ENCODE measurements at regions not wholly inside any gene's neighbourhood (a gene's known extent, or its start where the extent isn't known, plus 50 kb on each side); places are given as distances from the start of the nearest gene placed in this dataset.

DNA sequence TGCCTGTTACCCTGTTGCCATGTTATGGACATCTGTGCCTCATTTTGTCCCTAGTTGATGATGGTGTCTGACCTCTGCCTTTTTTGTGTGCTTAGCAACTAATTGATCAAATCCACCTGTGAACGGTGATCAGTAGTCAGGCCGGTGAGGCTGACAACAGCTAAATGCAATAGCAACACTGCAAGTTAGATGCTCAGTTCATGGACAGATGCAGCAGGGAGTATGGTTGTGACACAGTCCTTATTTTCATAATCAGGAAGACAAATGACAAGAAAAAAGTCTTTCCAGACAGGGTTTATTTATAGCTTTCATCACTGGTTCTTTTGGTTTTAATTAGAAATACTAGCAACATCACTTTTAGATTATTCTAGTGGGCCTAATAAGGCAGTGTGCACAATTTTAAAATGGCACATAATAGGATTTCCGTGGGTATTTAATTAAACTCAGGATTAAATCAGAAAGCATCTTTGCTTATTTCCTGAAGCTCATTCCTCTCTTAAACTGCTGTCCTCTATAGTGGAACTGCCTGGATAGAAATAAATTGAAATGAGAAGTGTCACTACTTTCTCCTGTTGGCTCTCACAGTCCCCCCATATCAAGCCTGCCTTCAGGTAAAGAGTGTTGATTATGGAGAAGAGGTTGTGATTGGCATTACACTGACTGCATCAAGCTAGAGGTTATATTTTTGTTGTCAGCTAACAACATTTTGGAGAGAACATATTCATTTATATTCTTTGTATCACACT, 281.1 kb upstream of the NAV3 start:
- Mint-ChIP-seq H3K9me3 (no peaks in the 10 kb centered on the region), H3K27me3 (ENCODE audit: low read depth) (no peaks in the 10 kb centered on the region), H3K4me1 (ENCODE audit: low read depth) (peaks cover 3% of the 10 kb centered on the region), H3K27ac (no peak overlapping the region), H3K4me3 (no peak overlapping the region), H3K36me3 (ENCODE audit: low read depth) (no peaks in the 10 kb centered on the region)

DNA sequence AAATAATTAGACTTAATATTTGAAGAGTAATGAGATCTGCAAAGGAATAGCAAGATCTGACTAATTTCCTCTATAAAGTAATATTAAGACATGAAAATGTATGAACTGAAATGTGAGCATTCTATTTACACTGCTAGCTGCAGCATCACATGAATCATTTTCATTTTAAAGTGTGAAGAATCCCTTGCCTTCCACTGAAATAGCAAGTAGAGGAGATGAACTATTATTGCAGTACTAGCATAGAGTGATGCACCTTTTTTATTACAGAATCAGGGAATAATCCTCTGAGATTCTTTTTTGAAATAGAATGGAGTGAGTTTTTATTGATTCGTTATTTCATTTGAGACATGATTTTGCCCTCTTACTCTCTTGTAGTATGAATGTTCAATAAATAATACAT, 281.9 kb upstream of the NAV3 start:
- Mint-ChIP-seq H3K4me1 (ENCODE audit: low read depth) (peaks cover under 1% of the 10 kb centered on the region), H3K36me3 (ENCODE audit: low read depth) (no peaks in the 10 kb centered on the region), H3K4me3 (no peak overlapping the region), H3K27ac (no peak overlapping the region), H3K9me3 (peaks cover 6% of the 10 kb centered on the region), H3K27me3 (ENCODE audit: low read depth) (no peaks in the 10 kb centered on the region)

DNA sequence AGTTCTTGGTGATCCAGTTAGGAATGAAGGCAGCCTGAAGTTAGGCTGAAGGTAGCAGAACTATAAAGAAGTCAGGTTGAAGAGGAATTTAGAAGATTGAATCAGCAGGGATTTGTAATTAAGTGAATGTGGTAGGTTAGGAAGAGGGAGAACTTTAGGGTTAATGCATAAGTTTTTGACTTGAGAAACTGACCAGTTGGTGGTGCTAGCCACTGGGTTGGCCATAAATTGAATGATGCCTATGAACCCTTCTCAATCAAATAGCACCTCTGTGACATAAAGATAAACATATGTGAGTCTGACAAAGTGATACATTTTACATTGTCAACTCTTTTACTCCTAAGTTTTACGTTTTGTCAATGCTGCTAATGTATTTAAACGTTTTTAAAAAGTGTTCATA, 290.6 kb upstream of the NAV3 start:
- Mint-ChIP-seq H3K36me3 (ENCODE audit: low read depth) (no peaks in the 10 kb centered on the region), H3K9me3 (peaks cover 14% of the 10 kb centered on the region), H3K4me3 (no peak overlapping the region), H3K27me3 (ENCODE audit: low read depth) (no peaks in the 10 kb centered on the region), H3K27ac (no peak overlapping the region), H3K4me1 (ENCODE audit: low read depth) (no peaks in the 10 kb centered on the region)

DNA sequence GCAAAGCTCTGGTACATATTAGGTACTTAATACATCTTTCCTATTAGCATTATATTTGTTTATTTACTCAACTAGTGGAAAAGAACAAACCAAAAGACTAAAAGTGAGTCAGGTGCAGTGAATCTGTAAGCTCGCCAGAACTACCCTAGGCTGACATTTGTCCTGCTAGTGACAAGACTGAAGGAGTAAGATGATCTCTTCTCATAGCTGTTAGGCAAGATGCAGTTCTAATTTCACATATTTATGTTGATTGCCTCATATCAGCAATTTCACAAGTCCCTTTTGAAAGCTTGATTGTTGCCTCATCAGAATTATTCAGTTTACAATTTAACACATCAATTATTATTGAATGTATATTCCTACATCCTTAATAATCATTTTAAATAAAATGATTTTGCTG, 293.0 kb upstream of the NAV3 start:
- peaks cover 4% of the 10 kb centered on the region for H3K9me3 Mint-ChIP-seq
- no peaks in the 10 kb centered on the region for H3K4me1 Mint-ChIP-seq (ENCODE audit: low read depth)
- no peak overlapping the region for H3K27ac Mint-ChIP-seq
- no peak overlapping the region for H3K4me3 Mint-ChIP-seq
- H3K36me3 Mint-ChIP-seq (ENCODE audit: low read depth): no peaks in the 10 kb centered on the region
- H3K27me3 Mint-ChIP-seq (ENCODE audit: low read depth): no peaks in the 10 kb centered on the region

DNA sequence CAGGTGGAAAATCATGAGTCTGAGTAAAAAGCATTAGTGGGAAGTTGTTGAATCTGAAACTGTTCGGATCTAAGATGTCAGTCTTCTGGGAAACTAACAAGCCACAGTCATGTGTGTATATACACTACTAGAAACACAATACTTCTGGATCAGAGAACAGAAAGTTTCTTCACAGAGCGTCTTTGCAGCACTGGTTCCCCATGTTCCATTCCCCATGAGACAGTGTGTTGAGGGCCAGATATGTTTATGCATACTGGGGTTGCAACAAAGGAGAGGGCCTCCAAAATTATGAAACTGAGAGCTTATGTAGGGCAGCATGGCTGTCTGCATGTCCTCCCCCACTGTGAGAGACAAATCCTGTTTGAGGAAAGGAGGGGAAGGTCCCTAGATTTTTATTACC, 295.0 kb upstream of the NAV3 start:
- no peaks in the 10 kb centered on the region for H3K4me1 Mint-ChIP-seq (ENCODE audit: low read depth)
- no peak overlapping the region for H3K27ac Mint-ChIP-seq
- peaks cover 4% of the 10 kb centered on the region for H3K9me3 Mint-ChIP-seq
- H3K4me3 Mint-ChIP-seq: no peak overlapping the region
- H3K36me3 Mint-ChIP-seq (ENCODE audit: low read depth): no peaks in the 10 kb centered on the region
- no peaks in the 10 kb centered on the region for H3K27me3 Mint-ChIP-seq (ENCODE audit: low read depth)

DNA sequence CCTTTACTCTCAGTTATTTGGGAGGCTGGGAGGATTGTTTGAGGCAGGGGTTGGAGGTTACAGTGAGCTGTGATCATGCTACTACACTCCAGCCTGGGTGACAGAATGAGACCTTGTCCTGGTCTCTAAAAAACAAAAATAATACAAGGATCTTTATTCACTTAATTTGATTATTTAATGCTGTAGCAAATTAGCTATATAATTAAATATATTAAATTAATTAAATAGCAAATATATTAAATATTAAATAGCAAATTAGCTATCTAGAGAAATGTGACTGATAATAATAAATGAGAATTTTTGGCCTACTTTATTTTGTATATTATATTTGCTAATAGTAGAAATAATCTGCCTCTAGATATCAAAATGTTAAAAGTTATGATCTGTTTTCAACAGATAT, 298.8 kb upstream of the NAV3 start:
- Mint-ChIP-seq H3K4me3 (no peak overlapping the region), H3K27me3 (ENCODE audit: low read depth) (no peaks in the 10 kb centered on the region), H3K9me3 (peaks cover 13% of the 10 kb centered on the region), H3K4me1 (ENCODE audit: low read depth) (no peaks in the 10 kb centered on the region), H3K27ac (no peak overlapping the region), H3K36me3 (ENCODE audit: low read depth) (no peaks in the 10 kb centered on the region)

DNA sequence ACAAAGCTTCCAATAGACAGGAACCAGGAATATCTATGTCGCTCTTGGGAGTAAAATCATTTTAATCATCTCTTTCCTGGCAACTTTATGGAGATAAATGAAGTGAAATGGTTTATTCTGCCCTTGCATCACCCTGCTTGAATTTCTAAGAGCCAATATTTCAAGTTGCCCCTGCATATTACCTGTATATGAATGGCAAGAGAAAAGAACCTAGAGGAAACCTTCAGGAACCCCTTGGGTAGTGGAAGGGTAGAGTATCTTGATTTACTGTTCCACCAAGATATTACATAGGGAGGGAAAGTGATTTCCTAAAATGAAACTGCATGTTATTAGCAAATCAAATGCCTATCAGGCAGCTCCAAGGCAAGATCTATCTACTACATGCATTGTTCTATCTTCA, 308.4 kb upstream of the NAV3 start:
- no peak overlapping the region for H3K4me3 Mint-ChIP-seq
- H3K9me3 Mint-ChIP-seq: peaks cover 15% of the 10 kb centered on the region
- no peaks in the 10 kb centered on the region for H3K4me1 Mint-ChIP-seq (ENCODE audit: low read depth)
- H3K36me3 Mint-ChIP-seq (ENCODE audit: low read depth): no peaks in the 10 kb centered on the region
- no peaks in the 10 kb centered on the region for H3K27me3 Mint-ChIP-seq (ENCODE audit: low read depth)
- no peak overlapping the region for H3K27ac Mint-ChIP-seq

DNA sequence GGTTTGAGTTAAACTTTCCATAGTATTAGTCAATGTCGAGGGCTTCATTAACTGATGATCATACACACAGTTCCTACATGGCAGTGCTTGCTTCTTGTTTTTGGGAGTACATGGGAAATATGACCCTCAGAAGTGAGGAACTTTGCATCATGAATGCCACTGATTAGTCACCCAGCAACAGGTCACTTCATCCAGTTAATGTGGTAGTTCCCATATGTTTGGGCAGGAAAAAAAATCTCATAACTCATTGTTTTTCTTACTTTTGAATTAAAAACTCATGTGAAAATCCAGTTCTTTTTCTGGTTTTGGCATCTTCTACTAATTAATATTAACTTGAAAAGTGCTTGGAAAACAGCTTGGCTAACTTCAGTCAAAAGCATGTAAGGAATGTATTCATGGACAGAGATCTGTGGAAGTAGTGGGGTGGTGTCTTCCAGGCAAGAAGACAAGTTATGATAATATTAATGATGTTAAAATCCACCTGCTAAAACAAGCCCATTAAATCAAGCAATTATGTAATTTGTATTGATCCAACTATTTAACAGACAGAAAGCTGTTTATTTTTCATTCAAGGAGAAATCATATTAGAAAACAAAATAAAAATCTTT, 309.1 kb upstream of the NAV3 start:
- Mint-ChIP-seq H3K27ac (no peak overlapping the region), H3K9me3 (peaks cover 12% of the 10 kb centered on the region), H3K27me3 (ENCODE audit: low read depth) (no peaks in the 10 kb centered on the region), H3K4me1 (ENCODE audit: low read depth) (no peaks in the 10 kb centered on the region), H3K4me3 (no peak overlapping the region), H3K36me3 (ENCODE audit: low read depth) (no peaks in the 10 kb centered on the region)

DNA sequence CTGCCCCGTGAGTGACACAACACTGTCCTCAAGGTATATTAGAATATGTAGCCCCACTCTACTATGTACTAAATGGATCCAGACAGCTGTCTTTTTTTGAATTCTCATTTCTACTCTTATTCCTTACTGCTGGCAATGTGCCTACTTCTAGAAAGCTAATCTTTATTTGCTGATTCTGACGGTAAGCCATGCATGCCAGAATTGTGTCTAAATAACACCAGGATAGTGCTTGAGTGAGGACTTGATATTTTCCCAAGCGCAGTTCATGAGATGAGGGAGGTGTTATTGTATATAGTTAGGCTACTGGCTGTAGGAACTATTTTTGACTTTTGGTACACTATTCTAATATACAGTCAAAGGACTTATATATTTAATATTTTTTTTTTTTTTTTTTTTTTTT, 316.2 kb upstream of the NAV3 start:
- no peaks in the 10 kb centered on the region for H3K9me3 Mint-ChIP-seq
- H3K4me3 Mint-ChIP-seq: no peak overlapping the region
- no peaks in the 10 kb centered on the region for H3K36me3 Mint-ChIP-seq (ENCODE audit: low read depth)

DNA sequence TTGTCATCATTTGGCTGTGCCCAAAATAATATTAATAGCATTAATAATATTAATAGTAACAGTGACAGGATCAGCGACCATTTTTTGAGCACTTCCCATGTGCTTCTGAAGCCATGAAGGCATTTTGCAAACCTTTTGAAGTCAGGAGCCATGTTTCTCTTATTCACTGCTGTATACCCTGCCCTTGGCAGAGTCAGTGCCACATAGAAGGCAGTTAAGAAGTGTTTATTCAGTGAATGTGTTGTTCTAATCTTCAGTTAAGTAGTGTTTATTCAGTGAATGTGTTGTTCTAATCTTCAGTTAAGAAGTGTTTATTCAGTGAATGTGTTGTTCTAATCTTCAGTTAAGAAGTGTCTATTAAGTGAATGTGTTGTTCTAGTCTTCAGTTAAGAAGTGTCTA, 319.7 kb upstream of the NAV3 start:
- no peaks in the 10 kb centered on the region for H3K4me1 Mint-ChIP-seq (ENCODE audit: low read depth)
- H3K4me3 Mint-ChIP-seq: no peak overlapping the region
- no peaks in the 10 kb centered on the region for H3K27me3 Mint-ChIP-seq (ENCODE audit: low read depth)
- no peaks in the 10 kb centered on the region for H3K9me3 Mint-ChIP-seq
- H3K36me3 Mint-ChIP-seq (ENCODE audit: low read depth): no peaks in the 10 kb centered on the region
- no peak overlapping the region for H3K27ac Mint-ChIP-seq

More for the DNA sequence above, 316.2 kb upstream of the NAV3 start:
- Mint-ChIP-seq H3K27me3 (ENCODE audit: low read depth) (no peaks in the 10 kb centered on the region), H3K4me1 (ENCODE audit: low read depth) (no peaks in the 10 kb centered on the region), H3K27ac (no peak overlapping the region)

DNA sequence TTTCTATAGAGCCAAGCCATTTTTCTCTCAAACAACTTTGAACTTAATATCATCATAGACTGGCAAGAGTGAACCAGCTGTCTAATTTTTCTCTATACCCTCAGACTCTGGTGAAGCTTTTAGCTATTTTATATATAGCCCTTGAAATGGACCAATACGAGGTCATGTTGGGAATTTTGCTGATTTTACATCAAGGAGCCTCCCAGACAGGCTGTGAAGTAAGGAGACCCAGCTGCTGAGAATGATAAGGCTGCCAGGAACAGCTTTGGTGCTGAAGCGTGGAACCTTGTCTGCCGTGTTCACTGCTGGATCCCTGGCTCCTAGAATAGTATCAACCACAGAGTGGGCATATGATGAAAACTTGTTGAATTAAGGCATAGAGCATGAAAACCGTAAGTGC, 326.2 kb upstream of the NAV3 start:
- Mint-ChIP-seq H3K4me1 (ENCODE audit: low read depth) (no peaks in the 10 kb centered on the region), H3K27ac (no peak overlapping the region), H3K9me3 (peaks cover 6% of the 10 kb centered on the region), H3K4me3 (no peak overlapping the region), H3K27me3 (ENCODE audit: low read depth) (no peaks in the 10 kb centered on the region), H3K36me3 (ENCODE audit: low read depth) (no peaks in the 10 kb centered on the region)

DNA sequence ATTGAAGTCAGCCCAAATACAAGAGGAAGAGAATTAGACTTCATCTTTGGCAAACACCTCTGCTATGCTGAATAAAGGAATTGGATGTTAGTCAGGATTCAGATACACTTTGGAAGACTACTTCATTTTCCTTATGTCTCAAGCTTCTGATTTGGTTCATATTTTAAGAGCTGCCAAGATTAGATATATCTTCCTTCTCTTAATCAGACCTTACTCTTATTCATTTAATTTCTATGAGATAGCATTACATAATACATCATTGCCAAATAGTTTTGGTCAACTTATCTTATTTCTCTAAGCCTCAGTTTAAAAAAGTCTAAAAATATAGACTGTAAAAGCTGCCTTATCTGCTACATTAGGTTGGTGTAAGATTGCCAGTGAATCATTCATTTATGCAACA, 330.6 kb upstream of the NAV3 start:
- Mint-ChIP-seq H3K4me1 (ENCODE audit: low read depth) (no peaks in the 10 kb centered on the region), H3K27ac (no peak overlapping the region), H3K4me3 (no peak overlapping the region), H3K36me3 (ENCODE audit: low read depth) (no peaks in the 10 kb centered on the region), H3K27me3 (ENCODE audit: low read depth) (no peaks in the 10 kb centered on the region), H3K9me3 (peaks cover 6% of the 10 kb centered on the region)

DNA sequence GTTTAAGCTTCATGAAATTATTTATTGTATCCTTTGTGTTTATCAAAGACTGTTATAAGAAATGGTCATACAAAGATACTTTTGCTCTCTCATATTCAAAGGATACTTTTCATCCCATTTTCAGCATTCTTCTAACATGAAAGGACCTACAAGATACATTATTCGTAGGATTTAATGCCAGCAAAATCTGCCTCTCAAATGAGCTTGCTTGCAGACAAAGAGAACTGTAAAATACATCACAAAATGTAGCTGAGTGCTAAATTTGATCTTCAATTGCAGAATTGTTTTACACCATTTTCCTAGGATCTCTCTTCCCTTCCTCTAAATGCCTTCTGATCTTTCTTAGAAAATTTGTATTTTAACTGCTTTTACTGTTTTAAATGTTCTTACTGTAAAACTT, 333.0 kb upstream of the NAV3 start:
- H3K27me3 Mint-ChIP-seq (ENCODE audit: low read depth): no peaks in the 10 kb centered on the region
- no peaks in the 10 kb centered on the region for H3K4me1 Mint-ChIP-seq (ENCODE audit: low read depth)
- peaks cover 6% of the 10 kb centered on the region for H3K9me3 Mint-ChIP-seq
- H3K4me3 Mint-ChIP-seq: no peak overlapping the region
- no peaks in the 10 kb centered on the region for H3K36me3 Mint-ChIP-seq (ENCODE audit: low read depth)
- no peak overlapping the region for H3K27ac Mint-ChIP-seq

DNA sequence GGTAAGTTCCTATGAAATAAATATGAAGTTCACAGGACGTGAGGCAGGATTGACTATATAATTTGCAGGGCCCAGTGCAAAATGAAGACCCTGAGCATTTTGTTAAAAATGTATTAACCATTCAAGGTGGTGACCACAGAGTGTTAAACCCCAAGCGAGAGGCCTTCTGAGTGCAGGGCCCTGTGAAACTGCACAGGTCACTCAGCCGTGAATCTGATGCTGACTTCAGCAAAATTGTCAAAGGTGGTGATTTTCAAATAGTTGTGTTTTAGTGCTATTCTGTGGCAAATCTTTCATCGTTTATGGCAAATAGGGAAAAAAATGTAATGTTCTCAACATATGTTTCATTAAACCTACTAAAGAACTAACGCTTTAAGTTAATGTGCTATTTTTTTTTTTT, 334.0 kb upstream of the NAV3 start:
- Mint-ChIP-seq H3K27me3 (ENCODE audit: low read depth) (no peaks in the 10 kb centered on the region), H3K9me3 (peaks cover 6% of the 10 kb centered on the region), H3K4me3 (no peak overlapping the region), H3K36me3 (ENCODE audit: low read depth) (no peaks in the 10 kb centered on the region), H3K4me1 (ENCODE audit: low read depth) (no peaks in the 10 kb centered on the region), H3K27ac (no peak overlapping the region)

DNA sequence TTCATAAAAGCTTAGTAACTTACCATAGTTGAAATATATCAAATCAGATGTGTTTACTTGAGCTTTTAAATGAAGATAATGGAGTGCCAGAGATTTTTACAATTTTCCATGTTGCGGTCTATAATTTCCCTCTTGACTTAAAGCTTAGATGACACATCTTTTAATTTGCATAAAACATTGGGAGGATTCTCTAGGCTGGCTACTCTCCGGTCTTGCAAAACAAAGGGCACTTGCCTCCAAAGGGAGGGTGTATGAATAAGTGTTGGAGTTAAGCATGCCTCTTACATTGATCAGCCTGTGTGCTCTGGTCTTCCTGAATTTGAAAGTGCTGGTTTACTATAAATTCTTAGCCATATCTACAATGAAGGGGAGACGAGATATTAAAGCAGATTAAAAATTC, 336.4 kb upstream of the NAV3 start:
- Mint-ChIP-seq H3K36me3 (ENCODE audit: low read depth) (no peaks in the 10 kb centered on the region), H3K27ac (no peak overlapping the region), H3K4me3 (no peak overlapping the region), H3K9me3 (no peaks in the 10 kb centered on the region), H3K4me1 (ENCODE audit: low read depth) (no peaks in the 10 kb centered on the region), H3K27me3 (ENCODE audit: low read depth) (no peaks in the 10 kb centered on the region)
